RPMI7951 (cell line): ENCODE measurements at regions not wholly inside any gene's neighbourhood (a gene's known extent, or its start where the extent isn't known, plus 50 kb on each side); places are given as distances from the start of the nearest gene placed in this dataset.
"Not testable (repeated sequence)": the region's sequence is repeated elsewhere in the genome, so short reads cannot be mapped to it uniquely, and the experiment has no call there.

Experiments
- DNase-seq: peaks from one replicate; pipeline ENCODE4 v3.0.0-alpha.2; 2012; ENCODE audit warnings: low read depth

DNA sequence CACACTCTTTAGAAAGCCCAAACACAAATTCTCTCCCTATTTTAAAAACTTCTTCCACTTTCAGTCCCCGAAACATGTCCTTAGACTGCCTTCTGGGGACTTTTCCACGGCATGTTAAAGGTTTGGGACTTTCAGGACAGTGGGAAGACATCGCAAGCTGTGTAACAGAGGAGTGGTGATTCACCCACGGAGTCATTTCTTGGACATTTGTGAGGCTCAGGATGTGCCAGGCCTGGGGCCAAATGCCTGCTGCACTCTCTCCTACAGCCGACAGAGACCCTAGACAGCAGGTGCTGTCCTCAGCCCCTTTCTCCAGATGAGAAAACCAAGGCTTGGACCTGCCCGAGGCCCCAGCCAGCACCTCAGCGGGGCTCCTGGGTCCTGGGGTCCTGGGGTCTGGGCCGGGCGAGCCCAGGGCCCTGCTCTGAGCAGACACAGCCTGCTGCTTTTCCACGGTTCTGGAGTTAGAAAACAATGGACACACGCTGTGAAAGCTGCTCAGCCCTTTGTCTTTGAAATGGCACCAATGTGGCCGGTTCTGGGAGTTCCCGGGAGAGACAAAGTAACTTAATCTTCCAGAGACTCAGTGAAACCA, 370.2 kb upstream of the SFSWAP start:
- no peak for DNase-seq

DNA sequence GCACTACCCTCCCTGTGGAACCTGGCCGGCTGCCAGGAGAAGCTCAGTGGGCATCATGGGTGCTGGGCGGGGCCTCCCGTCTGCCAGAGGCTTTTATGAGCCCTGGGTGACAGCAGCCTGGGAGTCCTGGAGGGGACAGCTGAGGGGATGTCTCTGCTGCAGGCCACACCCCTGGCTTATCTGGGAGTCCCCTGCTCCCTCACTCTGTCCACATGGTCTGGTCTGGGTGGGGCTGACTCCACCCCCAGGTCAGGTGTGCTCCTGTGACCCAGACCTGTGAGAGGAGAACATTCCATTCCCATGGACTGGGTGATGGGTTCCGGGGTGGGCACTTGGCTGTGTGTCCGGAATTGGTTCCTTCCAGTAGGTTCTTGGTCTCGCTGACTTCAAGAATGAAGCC, 369.3 kb upstream of the SFSWAP start:
- not testable (repeated sequence) for DNase-seq

GRCh38 chr12:131343436-131343835, 367.5 kb upstream of the SFSWAP start:
- not testable (repeated sequence) for DNase-seq

DNA sequence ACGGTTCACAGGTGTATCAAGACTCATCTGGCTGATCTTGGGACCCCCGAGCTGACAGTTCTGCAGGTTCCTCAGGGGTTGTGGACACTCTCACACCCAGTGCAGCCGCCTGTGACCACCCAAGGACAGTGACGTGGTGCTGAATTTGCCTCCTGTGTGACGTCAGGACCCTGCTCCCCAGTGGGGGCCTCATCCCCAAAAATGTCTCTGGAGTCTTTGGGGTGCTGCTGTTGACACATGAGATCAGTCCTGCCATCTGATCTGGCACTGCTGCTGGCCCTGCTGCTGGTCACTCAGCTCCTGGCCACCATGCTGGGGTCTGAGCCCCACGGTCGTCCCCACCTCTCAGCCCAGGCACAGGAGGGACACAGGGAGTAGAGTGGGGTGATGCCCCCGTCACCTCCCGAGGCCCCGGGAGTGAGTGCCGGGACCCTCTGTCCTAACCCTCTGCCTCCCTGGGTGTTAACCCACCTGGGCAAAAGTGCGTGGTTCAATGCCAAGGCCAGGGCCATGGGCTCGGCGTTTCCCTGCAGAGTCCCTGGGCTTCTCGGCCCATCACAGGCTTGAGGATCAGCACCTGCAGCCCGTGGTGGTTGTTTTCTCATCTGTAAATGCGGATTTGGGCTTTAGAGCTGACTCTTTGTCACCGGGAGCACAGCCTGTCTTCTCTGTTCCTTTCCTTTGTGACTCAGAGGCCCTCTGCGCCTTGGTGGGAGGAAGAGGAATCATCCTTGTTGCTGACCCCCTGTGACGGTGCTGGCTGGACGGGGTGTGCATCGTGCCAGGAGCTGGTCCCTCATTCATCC, 366.0 kb upstream of the SFSWAP start:
- DNase-seq = not testable (repeated sequence)

DNA sequence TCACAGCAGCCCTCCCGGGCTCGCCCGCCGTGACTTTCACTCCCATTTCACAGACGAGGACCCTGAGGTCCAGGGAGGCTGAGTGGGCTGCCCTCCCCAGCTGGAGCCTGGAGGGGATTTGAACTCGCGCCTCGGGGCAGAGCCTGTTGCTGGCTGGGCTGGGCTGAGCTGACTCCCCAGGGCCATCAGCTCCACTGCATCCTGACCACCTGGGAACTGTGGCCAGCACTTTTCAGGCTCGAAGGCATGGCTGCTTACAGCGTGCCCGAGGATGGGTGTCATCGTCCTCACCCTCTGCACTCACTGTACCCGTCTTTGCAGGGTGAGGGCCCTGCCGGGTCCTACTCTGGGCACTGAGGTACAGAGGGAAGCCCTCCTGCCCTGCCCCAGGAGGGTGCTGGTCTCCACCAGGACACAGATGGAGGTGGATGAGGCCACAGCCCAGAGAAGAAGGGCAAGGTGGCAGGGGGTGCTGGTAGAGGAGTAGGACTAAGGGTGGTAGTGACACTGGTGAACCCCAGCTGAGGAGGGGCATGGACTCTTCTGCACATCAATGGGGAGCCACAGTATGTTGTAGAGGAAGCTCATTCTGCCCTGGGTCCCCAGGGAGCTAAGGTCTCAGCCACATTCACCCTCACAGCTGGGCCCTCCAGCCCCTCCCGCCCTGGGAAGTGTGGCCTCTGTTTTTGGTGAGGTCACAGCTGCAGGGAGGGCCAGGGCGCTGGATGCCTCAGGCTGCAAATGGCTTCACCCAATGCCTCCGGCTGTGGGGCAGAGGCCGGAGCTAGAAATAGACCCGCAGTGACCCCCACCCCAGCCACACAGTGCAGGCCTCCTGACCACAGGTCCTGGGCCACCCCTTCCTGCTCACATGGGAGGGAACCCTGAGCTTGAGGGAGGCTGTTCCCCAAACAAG, 365.1 kb upstream of the SFSWAP start:
- DNase-seq = no peak

GRCh38 chr12:131346555-131347344, 364.1 kb upstream of the SFSWAP start:
- DNase-seq = no peak

DNA sequence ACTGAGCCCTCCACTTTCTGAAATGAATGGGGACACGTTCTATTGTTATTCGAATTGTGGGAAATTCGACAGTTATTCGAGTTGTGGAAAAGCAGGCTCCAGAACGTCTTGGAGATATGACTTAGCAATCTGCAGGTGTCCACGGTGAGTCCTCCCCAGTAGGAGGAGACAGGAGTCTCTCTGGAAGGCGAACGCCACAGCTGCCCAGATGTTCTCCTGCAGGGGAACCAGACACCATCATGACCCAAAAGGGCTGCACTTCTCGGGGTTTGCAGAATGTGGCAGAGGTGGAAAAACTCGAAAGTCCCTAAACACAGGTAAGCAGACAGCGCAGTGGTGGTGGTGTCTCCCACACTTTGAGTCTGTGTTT, 363.6 kb upstream of the SFSWAP start:
- no peak for DNase-seq

DNA sequence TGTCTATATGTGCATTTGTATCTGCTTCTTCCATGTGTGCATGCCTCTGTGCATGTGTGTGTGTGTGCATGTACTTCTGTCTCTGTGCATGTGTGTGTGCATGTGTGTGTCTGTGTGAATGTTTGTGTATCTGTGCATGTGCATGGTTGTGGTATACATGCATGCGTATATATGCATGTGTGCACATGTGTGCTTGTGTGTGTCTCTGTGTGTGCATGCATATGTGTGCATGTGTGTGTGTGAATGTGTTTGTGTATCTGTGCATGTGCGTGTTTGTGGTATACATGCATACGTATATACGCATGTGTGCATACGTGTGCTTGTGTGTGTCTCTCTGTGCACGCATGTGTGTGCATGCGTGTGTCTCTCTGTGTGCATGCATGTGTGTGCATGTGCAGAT, 363.2 kb upstream of the SFSWAP start:
- no peak for DNase-seq

DNA sequence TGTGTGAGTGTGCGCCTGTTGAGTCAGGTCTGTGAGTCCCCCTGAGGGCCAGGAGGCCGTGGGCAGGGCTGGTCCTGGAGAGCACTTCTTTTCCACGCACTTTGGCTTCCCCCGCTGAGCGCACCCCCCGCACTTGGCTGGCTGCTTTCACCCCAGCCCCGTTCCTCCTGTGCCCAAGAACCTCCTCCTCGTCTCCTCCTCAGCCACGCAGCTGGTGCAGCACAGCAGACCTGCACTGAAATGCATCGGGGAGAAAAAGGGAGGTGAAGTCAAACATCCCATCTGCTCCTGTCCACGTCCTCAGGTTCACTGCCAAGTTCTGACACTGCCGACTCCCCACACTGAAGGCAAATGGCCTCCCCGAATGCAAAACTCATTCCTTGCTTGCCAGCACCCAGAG, 362.7 kb upstream of the SFSWAP start:
- no peak for DNase-seq

- DNase-seq = no peak
These were observed 362.2 kb upstream of the SFSWAP start for GRCh38 chr12:131348646-131349045.

- DNase-seq = no peak
These were observed 361.3 kb upstream of the SFSWAP start for GRCh38 chr12:131349397-131350127.

DNA sequence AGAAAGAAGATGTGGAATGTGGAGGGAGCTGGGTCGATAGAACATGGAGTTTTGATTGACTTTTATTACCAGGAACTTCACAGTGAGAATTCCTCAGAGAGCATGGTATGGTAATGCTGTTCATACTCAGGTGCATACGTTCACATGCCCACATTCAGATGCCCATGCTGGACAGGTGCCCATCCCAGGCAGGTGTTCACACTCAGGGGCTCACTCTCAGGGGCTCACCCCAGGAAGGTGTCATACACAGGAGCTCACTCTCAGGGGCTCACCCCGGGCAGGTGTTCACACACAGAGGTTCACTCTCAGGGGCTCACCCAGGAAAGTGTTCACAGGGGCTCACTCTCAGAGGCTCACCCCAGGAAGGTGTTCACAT, 360.0 kb upstream of the SFSWAP start:
- DNase-seq = no peak

DNA sequence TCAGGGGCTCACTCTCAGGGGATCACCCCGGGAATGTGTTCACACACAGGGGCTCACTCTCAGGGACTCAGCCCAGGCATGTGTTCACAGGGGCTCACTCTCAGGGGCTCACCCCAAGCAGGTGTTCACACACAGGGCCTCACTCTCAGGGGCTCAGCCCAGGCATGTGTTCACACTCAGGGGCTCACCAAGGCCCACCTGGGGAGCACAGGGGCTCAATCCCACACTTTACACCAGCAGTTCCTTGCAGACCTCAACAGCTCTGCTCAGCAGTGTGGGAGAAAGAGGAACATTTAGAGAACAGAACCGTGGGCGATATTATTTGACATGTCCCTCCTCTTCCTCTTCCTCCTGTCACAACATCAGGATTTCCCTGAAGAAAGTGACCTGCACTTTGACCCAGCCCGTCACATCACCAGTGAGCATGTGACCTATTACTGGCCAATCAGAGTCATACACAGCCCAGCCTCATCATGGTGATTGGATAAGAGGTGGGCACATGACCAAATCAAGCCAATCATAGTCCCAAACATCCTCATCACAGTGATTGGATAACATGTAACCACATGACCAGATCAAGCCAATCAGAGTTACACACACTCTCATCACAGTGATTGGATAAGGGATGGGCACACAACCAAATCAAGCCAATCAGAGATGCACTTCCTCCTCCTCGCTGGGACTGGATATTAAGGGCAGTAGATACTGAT, 359.4 kb upstream of the SFSWAP start:
- DNase-seq = no peak

DNA sequence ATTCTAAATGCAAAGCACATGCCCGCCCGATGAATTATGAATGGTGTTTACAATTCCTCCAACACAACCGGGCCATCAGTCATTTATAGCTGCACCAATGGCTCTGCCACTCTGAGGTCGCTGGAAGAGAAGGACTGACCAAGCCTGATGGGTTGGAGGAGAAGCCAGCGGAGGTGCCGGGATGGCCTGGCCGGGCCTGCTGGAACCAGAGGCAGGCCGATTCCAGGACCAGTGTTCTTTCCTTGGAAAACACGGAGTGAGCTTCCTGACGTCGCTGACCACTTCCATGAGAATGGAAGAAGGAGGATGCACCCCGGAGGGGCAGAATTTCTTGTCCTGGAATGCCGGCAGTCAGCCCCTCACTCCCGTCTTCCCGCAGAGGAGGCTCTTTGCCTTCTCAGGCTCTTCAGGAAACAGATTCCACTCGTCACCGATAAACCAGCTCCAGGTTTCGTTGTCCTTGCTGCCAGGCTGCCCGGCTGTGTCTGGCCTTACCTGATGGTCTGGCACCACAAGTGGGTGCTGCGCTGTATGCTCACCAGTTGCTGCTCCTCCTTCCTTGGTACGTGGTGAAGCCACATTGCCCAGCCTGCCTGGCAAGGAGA, 358.5 kb upstream of the SFSWAP start:
- no peak for DNase-seq

- DNase-seq = no peak
These were observed 357.5 kb upstream of the SFSWAP start for GRCh38 chr12:131353376-131353775.

DNA sequence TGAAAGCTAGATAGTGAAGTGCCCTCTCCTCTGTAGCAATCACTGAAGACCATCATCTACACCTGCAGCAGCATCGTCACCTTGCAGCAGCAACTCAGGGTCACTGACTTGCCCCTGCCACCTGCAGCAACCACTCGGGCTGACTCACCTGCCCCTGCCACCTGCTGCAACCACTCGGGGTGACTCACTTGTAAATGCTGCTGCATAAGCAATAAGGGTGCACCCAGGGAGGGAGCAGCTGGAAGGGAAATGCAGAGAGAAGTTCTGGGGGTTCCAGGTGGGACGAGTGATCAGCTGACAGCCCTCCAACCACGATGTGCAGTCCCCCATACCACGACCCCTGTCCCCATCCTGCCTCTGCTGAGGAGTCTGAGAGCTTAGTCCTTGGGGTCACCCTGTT, 357.1 kb upstream of the SFSWAP start:
- no peak for DNase-seq

GRCh38 chr12:131355361-131356245, 355.3 kb upstream of the SFSWAP start:
- no peak for DNase-seq

DNA sequence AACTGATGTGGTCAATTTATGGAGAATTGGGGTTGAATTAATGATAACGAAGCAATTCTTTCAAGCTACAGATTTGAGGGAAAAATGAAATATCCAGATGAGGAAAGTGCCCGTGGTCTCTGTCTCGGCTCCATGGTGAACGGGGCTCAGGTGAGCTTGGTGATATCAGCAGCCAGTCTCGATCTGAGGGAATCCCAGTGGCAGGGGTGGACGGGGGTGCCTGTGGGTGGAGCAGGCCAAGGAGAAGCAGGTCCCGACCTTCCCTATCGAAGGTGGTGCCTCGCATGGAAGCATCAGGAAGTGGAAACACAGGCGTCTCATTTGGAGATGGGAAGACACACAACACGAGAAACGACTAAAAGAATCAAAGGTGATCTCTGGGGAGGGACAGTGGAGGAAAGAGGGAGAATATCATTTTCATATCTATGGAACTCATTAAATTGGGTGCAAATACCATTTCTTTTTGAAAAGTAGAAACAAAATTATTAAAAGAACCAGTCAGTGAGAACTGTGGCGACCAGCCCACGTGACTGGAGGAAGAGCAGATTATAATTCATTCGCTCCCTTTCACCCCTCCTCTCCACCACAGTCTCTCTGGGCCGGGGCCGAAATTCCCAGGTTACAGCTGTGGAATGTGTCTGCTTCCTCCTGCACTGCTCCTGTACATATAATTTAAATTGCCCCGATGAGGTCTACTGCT, 354.3 kb upstream of the SFSWAP start:
- no peak for DNase-seq
